Fibroblast of lung (primary cell): ENCODE measurements at regions not wholly inside any gene's neighbourhood (a gene's known extent, or its start where the extent isn't known, plus 50 kb on each side); places are given as distances from the start of the nearest gene placed in this dataset.
A peak's percentile ranks its signal among the peaks of the same experiment; 100 is the strongest.

ENCODE experiments used
- DNase-seq, 2 donors: peaks; one replicate each; pipeline versions ENCODE4 v3.0.0 to v3.0.0-alpha.2; 2010; ENCODE audit warnings: low read depth in 2 of 2
- H2AFZ ChIP-seq: 2 replicates; pipeline ENCODE4 v1.5.1; 2012; ENCODE audit warnings: low read length, control low read depth, inconsistent platforms
- H3K27ac ChIP-seq: 2 replicates; pipeline ENCODE4 v1.5.1; 2011; ENCODE audit warnings: low read length, control low read depth; ENCODE audit not compliant: insufficient read depth
- H3K27me3 ChIP-seq: 2 replicates; pipeline ENCODE4 v1.5.1; 2011; ENCODE audit warnings: mild to moderate bottlenecking, low read length; ENCODE audit not compliant: control insufficient read depth, insufficient read depth
- H3K36me3 ChIP-seq: 2 replicates; pipeline ENCODE4 v1.5.1; 2011; ENCODE audit warnings: low read length; ENCODE audit not compliant: control insufficient read depth, insufficient read depth
- H3K4me1 ChIP-seq: 2 replicates; pipeline ENCODE4 v1.5.1; 2011; ENCODE audit warnings: low read length; ENCODE audit not compliant: control insufficient read depth, insufficient read depth; ENCODE audit errors: extremely low read depth
- H3K4me2 ChIP-seq: 2 replicates; pipeline ENCODE4 v1.5.1; 2011; ENCODE audit warnings: low read length, control low read depth; ENCODE audit not compliant: insufficient read depth; ENCODE audit errors: extremely low read depth
- H3K4me3 ChIP-seq, 4 experiments: fragments of 200-600 bp in 1 of 4; sonication (generic) in 1 of 4; replicated peaks in 1 of 4; 2 replicates each; pipeline ENCODE4 v1.5.1; 2011 to 2016; ENCODE audit warnings: low read length in 4 of 4, low read depth in 3 of 4, mild to moderate bottlenecking in 3 of 4, control low read depth in 2 of 4, inconsistent platforms in 1 of 4, mixed read lengths in 1 of 4; ENCODE audit not compliant: insufficient read depth in 1 of 4; ENCODE audit errors: control extremely low read depth in 1 of 4
- H3K79me2 ChIP-seq: 2 replicates; pipeline ENCODE4 v1.5.1; 2012; ENCODE audit warnings: mild to moderate bottlenecking, low read length, inconsistent platforms; ENCODE audit not compliant: control insufficient read depth, insufficient read depth
- H3K9ac ChIP-seq: 2 replicates; pipeline ENCODE4 v1.5.1; 2011; ENCODE audit warnings: mild to moderate bottlenecking, low read length, control low read depth; ENCODE audit not compliant: insufficient read depth
- H3K9me3 ChIP-seq: 2 replicates; pipeline ENCODE4 v1.5.1; 2012; ENCODE audit warnings: low read depth, low read length; ENCODE audit not compliant: control insufficient read depth, insufficient read depth
- H4K20me1 ChIP-seq: 2 replicates; pipeline ENCODE4 v1.5.1; 2011; ENCODE audit warnings: low read length; ENCODE audit not compliant: control insufficient read depth, insufficient read depth; ENCODE audit errors: extremely low read depth
- EZH2 ChIP-seq: IDR thresholded peaks from 2 replicates; pipeline ENCODE4 v1.5.1; 2012; ENCODE audit warnings: low read length, control low read depth, mild to moderate bottlenecking; ENCODE audit errors: missing control alignments
- TF ChIP-seq, protein P1 (sequence below), 2 donors: IDR thresholded peaks in 1 of 2; conservative IDR thresholded peaks in 1 of 2; 1 replicate in 1 of 2; 2 replicates in 1 of 2; pipeline ENCODE4 v1.5.1; 2011 to 2012; ENCODE audit warnings: low read length in 2 of 2, control low read depth in 1 of 2, inconsistent platforms in 1 of 2, low read depth in 1 of 2, mild to moderate bottlenecking in 1 of 2

- Histone ChIP-seq H3K9me3 (no peaks in the 10 kb centered on the region), H3K79me2 (no peaks in the 10 kb centered on the region), H2AFZ (no peak overlapping the region), H3K4me2 (no peak overlapping the region), H3K4me1 (no peaks in the 10 kb centered on the region), H3K4me3 (no peak overlapping the region), H3K9ac (no peak overlapping the region), H3K36me3 (no peaks in the 10 kb centered on the region), H3K27ac (no peak overlapping the region), H4K20me1 (no peaks in the 10 kb centered on the region), H3K27me3 (no peaks in the 10 kb centered on the region)
- no peak for DNase-seq
- TF ChIP-seq, protein P1, sequence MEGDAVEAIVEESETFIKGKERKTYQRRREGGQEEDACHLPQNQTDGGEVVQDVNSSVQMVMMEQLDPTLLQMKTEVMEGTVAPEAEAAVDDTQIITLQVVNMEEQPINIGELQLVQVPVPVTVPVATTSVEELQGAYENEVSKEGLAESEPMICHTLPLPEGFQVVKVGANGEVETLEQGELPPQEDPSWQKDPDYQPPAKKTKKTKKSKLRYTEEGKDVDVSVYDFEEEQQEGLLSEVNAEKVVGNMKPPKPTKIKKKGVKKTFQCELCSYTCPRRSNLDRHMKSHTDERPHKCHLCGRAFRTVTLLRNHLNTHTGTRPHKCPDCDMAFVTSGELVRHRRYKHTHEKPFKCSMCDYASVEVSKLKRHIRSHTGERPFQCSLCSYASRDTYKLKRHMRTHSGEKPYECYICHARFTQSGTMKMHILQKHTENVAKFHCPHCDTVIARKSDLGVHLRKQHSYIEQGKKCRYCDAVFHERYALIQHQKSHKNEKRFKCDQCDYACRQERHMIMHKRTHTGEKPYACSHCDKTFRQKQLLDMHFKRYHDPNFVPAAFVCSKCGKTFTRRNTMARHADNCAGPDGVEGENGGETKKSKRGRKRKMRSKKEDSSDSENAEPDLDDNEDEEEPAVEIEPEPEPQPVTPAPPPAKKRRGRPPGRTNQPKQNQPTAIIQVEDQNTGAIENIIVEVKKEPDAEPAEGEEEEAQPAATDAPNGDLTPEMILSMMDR (conservative IDR thresholded peaks at IDR 0.05 in 1 of 2, IDR thresholded peaks at IDR 0.05 in 1 of 2; ENCODE audit: low read depth in 1 of 2, low read length in 2 of 2): no peak
- TF ChIP-seq EZH2: no peak
Observed at GRCh38 chr16:79795556-79795955, 195.0 kb upstream of the MAF start.

- H2AFZ ChIP-seq: no peak overlapping the region
- no peak overlapping the region for H3K27ac ChIP-seq
- no peaks in the 10 kb centered on the region for H3K79me2 ChIP-seq
- H3K4me2 ChIP-seq: no peak overlapping the region
- no peaks in the 10 kb centered on the region for H3K36me3 ChIP-seq
- no peaks in the 10 kb centered on the region for H4K20me1 ChIP-seq
- no peaks in the 10 kb centered on the region for H3K9me3 ChIP-seq
- no peak overlapping the region for H3K4me3 ChIP-seq
- TF ChIP-seq, protein P1 (conservative IDR thresholded peaks at IDR 0.05 in 1 of 2, IDR thresholded peaks at IDR 0.05 in 1 of 2; ENCODE audit: low read depth in 1 of 2, low read length in 2 of 2): no peak
- no peak for TF ChIP-seq EZH2
- no peaks in the 10 kb centered on the region for H3K27me3 ChIP-seq
- DNase-seq: no peak
- H3K4me1 ChIP-seq: no peaks in the 10 kb centered on the region
- no peak overlapping the region for H3K9ac ChIP-seq
Observed at GRCh38 chr16:79794941-79795340, 194.4 kb upstream of the MAF start.

- Histone ChIP-seq H4K20me1 (no peaks in the 10 kb centered on the region), H3K4me3 (no peak overlapping the region), H3K4me2 (no peak overlapping the region), H3K27ac (no peak overlapping the region), H3K9ac (no peak overlapping the region), H2AFZ (no peak overlapping the region), H3K27me3 (no peaks in the 10 kb centered on the region), H3K4me1 (no peaks in the 10 kb centered on the region), H3K9me3 (no peaks in the 10 kb centered on the region), H3K36me3 (no peaks in the 10 kb centered on the region), H3K79me2 (no peaks in the 10 kb centered on the region)
- TF ChIP-seq EZH2: no peak
- TF ChIP-seq, protein P1 (conservative IDR thresholded peaks at IDR 0.05 in 1 of 2, IDR thresholded peaks at IDR 0.05 in 1 of 2; ENCODE audit: low read depth in 1 of 2, low read length in 2 of 2): no peak
- DNase-seq: peak in 1 of 2 donors; percentile 64
Observed at GRCh38 chr16:79792664-79793351, 192.3 kb upstream of the MAF start.
